GM12878 (cell line): ENCODE measurements at regions not wholly inside any gene's neighbourhood (a gene's known extent, or its start where the extent isn't known, plus 50 kb on each side); places are given as distances from the start of the nearest gene placed in this dataset.

Experiments used
- BCL11A ChIP-seq: IDR thresholded peaks from 2 replicates; pipeline ENCODE4 v1.6.1; 2011; ENCODE audit warnings: low read depth, low read length
- CHD1 ChIP-seq: IDR thresholded peaks from 2 replicates; pipeline ENCODE4 v1.6.1; 2012; ENCODE audit warnings: low read depth, low read length, improper control_type of control experiment
- CREM ChIP-seq: IDR thresholded peaks from 2 replicates; pipeline ENCODE4 v1.6.1; 2014; ENCODE audit warnings: antibody characterized with exemption, low read depth
- CTCF ChIP-seq, 3 experiments: IDR thresholded peaks in 2 of 3; conservative IDR thresholded peaks in 1 of 3; 2 replicates each; pipeline ENCODE4 v1.5.1; 2011; ENCODE audit warnings: low read depth in 3 of 3, low read length in 3 of 3, mild to moderate bottlenecking in 3 of 3, control low read depth in 2 of 3, moderate library complexity in 2 of 3, inconsistent platforms in 1 of 3, mixed read lengths in 1 of 3; ENCODE audit not compliant: control insufficient read depth in 2 of 3, insufficient read depth in 1 of 3; ENCODE audit errors: extremely low read depth in 1 of 3
- EP300 ChIP-seq, 2 experiments: fragments of 150-350 bp in 1 of 2; IDR thresholded peaks; 2 replicates each; pipeline ENCODE4 v1.6.1; 2011 to 2012; ENCODE audit warnings: low read depth in 2 of 2, low read length in 2 of 2, borderline replicate concordance in 1 of 2, improper control_type of control experiment in 1 of 2, inconsistent platforms in 1 of 2; ENCODE audit not compliant: control insufficient read depth in 1 of 2
- GABPA ChIP-seq: IDR thresholded peaks from 2 replicates; pipeline ENCODE4 v1.6.1; 2014; ENCODE audit warnings: antibody characterized with exemption, low read depth, mild to moderate bottlenecking, inconsistent platforms
- WRNIP1 ChIP-seq: IDR thresholded peaks from 2 replicates; pipeline ENCODE4 v1.6.1; 2011; ENCODE audit warnings: low read depth, low read length, improper control_type of control experiment, borderline replicate concordance

DNA sequence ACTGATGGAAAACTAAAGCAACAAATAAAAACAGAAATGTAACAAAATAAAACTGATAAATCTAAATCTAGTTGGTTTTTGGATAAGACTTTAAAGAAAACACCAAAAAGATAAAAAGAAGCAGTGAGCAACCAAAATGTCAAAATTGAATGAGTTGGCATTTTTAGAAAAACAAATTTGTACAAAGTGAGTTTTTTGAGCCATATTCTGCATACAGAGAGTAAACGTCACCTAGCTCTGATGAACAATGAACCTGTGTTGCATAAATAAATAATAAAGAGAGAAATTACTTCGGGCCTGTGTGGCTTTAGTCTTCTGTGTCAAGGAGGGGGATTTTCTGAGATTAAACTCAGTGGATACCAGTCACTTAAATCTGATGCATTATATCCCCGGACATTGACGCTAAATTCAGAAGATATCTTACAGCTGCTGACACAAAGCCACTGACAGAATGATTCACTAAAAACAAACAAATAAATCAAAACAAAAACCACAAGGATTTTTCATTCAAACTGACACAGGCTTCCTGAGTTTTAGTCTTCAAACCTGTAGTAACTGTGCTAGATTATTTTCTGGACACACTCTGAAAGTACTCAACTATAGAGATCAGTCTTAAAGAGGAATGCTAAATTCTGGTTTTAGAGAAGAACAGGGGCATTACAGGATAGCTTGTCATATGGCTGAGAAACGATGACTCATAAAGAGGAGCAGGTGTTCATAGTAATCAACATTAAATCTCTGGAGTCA, 403.5 kb upstream of the ST8SIA4 start:
- TF ChIP-seq CTCF (IDR thresholded peaks at IDR 0.05 in 2 of 3, conservative IDR thresholded peaks at IDR 0.05 in 1 of 3; ENCODE audit: control insufficient read depth in 2 of 3, extremely low read depth in 1 of 3, insufficient read depth in 1 of 3, low read depth in 3 of 3, low read length in 3 of 3) (no peak), CHD1 (no peak), GABPA (no peak), BCL11A (no peak), CREM (no peak), EP300 (IDR thresholded peaks at IDR 0.05; ENCODE audit: borderline replicate concordance in 1 of 2, control insufficient read depth in 1 of 2, low read depth in 2 of 2, low read length in 2 of 2) (no peak), WRNIP1 (no peak)
